WTC11 (cell line): ENCODE measurements at regions not wholly inside any gene's neighbourhood (a gene's known extent, or its start where the extent isn't known, plus 50 kb on each side); places are given as distances from the start of the nearest gene placed in this dataset.

Experiments
- ATF2 ChIP-seq: sonication (generic); formaldehyde crosslinking; IDR thresholded peaks from 2 replicates; pipeline ENCODE4 v1.8.1; 2022; ENCODE audit warnings: low read depth, missing genetic modification reagents, borderline replicate concordance
- NFYB ChIP-seq: sonication (generic); formaldehyde crosslinking; conservative IDR thresholded peaks from 2 replicates; pipeline ENCODE4 v1.8.0; 2022; ENCODE audit warnings: low read depth, missing genetic modification reagents
- NR1H2 ChIP-seq: sonication (generic); formaldehyde crosslinking; IDR thresholded peaks from 2 replicates; pipeline ENCODE4 v1.9.0; 2021; ENCODE audit warnings: mild to moderate bottlenecking, moderate library complexity, missing genetic modification reagents
- TCF7 ChIP-seq: sonication (generic); formaldehyde crosslinking; IDR thresholded peaks from 2 replicates; pipeline ENCODE4 v1.8.0; 2022; ENCODE audit warnings: mild to moderate bottlenecking, low read depth, missing genetic modification reagents, moderate library complexity
- ZMAT4 ChIP-seq: fragments of 250-450 bp; sonication (Bioruptor Pico); IDR thresholded peaks from 2 replicates; pipeline ENCODE4 v1.9.0; 2021; ENCODE audit warnings: mild to moderate bottlenecking
- ZNF232 ChIP-seq: sonication (generic); formaldehyde crosslinking; IDR thresholded peaks from 2 replicates; pipeline ENCODE4 v1.8.0; 2022; ENCODE audit warnings: mild to moderate bottlenecking, missing genetic modification reagents
- ZNF423 ChIP-seq: fragments of 250-450 bp; sonication (Bioruptor Pico); IDR thresholded peaks from 2 replicates; pipeline ENCODE4 v2.1.2; 2022; ENCODE audit warnings: mild to moderate bottlenecking, moderate library complexity
- ZNF425 ChIP-seq: fragments of 250-450 bp; sonication (Bioruptor Pico); conservative IDR thresholded peaks from 2 replicates; pipeline ENCODE4 v1.9.0; 2021; ENCODE audit warnings: mild to moderate bottlenecking
- TF ChIP-seq, protein P1 (sequence below): sonication (generic); formaldehyde crosslinking; IDR thresholded peaks from 2 replicates; pipeline ENCODE4 v1.8.1; 2022; ENCODE audit warnings: mild to moderate bottlenecking, moderate library complexity, missing genetic modification reagents
- TF ChIP-seq, protein P2 (sequence below): fragments of 200-600 bp; IDR thresholded peaks from 2 replicates; pipeline ENCODE4 v1.8.0; 2022; ENCODE audit warnings: antibody characterized with exemption
- TF ChIP-seq, protein P3 (sequence below): sonication (generic); formaldehyde crosslinking; IDR thresholded peaks from 2 replicates; pipeline ENCODE4 v1.8.0; 2022; ENCODE audit warnings: mild to moderate bottlenecking, missing genetic modification reagents
- TF ChIP-seq, protein P4 (sequence below): sonication (generic); formaldehyde crosslinking; IDR thresholded peaks from 2 replicates; pipeline ENCODE4 v1.8.1; 2023; ENCODE audit warnings: mild to moderate bottlenecking, missing genetic modification reagents, borderline replicate concordance

DNA sequence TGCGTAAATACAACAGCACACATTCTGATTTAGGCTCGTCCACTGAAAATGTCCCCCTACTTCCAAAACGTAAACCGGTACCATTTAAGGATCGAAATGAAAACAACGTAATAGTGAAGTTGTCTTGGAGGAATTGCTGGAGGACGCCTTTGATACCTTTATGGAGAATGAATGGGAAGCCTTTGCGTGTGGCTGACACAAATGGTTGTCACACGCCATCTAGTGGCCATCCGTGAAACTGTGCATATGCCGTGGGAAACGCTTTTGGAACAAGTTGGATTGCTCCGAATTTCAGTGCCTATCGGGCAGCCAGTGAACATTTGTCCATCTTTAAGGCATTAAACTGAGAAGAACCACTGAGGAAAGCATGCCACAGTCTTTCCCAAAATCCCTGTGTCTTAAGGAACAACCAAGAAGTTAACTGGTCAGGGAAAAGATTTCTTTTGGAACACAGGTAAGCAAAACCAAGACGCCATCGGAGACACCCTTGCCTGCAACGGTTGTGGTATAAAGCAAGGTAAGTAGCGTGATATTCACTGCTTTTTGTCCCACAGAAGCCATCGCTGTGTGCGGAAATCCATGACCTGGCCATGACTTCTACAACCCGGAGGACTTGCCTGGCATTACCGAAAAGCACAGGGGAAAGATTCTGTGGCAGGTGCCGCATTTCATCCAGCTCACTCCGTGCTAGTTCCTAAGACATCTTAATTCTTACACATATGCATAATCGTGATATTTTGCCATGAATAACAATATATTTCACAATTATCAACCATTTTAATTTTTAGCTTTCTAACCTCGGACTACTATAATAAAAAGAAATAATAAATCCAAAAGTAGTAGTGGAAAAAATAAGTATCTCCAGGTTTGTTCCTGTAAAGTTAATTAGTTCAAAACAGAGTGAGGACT is 100.6 kb downstream of the FAM204A start:
- TF ChIP-seq, protein P1, sequence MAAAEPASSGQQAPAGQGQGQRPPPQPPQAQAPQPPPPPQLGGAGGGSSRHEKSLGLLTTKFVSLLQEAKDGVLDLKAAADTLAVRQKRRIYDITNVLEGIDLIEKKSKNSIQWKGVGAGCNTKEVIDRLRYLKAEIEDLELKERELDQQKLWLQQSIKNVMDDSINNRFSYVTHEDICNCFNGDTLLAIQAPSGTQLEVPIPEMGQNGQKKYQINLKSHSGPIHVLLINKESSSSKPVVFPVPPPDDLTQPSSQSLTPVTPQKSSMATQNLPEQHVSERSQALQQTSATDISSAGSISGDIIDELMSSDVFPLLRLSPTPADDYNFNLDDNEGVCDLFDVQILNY (CRISPR knock-in tag), result no peak
- TF ChIP-seq, protein P2, sequence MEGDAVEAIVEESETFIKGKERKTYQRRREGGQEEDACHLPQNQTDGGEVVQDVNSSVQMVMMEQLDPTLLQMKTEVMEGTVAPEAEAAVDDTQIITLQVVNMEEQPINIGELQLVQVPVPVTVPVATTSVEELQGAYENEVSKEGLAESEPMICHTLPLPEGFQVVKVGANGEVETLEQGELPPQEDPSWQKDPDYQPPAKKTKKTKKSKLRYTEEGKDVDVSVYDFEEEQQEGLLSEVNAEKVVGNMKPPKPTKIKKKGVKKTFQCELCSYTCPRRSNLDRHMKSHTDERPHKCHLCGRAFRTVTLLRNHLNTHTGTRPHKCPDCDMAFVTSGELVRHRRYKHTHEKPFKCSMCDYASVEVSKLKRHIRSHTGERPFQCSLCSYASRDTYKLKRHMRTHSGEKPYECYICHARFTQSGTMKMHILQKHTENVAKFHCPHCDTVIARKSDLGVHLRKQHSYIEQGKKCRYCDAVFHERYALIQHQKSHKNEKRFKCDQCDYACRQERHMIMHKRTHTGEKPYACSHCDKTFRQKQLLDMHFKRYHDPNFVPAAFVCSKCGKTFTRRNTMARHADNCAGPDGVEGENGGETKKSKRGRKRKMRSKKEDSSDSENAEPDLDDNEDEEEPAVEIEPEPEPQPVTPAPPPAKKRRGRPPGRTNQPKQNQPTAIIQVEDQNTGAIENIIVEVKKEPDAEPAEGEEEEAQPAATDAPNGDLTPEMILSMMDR, result peak; percentile 90
- TF ChIP-seq ZNF425 (CRISPR knock-in tag) (no peak), ATF2 (no peak), ZNF423 (CRISPR knock-in tag) (no peak), NFYB (CRISPR knock-in tag) (no peak), TCF7 (no peak), ZMAT4 (CRISPR knock-in tag) (no peak), NR1H2 (CRISPR knock-in tag) (no peak), ZNF232 (CRISPR knock-in tag) (no peak)
- TF ChIP-seq, protein P3, sequence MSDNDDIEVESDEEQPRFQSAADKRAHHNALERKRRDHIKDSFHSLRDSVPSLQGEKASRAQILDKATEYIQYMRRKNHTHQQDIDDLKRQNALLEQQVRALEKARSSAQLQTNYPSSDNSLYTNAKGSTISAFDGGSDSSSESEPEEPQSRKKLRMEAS (CRISPR knock-in tag), result no peak
- TF ChIP-seq, protein P4, sequence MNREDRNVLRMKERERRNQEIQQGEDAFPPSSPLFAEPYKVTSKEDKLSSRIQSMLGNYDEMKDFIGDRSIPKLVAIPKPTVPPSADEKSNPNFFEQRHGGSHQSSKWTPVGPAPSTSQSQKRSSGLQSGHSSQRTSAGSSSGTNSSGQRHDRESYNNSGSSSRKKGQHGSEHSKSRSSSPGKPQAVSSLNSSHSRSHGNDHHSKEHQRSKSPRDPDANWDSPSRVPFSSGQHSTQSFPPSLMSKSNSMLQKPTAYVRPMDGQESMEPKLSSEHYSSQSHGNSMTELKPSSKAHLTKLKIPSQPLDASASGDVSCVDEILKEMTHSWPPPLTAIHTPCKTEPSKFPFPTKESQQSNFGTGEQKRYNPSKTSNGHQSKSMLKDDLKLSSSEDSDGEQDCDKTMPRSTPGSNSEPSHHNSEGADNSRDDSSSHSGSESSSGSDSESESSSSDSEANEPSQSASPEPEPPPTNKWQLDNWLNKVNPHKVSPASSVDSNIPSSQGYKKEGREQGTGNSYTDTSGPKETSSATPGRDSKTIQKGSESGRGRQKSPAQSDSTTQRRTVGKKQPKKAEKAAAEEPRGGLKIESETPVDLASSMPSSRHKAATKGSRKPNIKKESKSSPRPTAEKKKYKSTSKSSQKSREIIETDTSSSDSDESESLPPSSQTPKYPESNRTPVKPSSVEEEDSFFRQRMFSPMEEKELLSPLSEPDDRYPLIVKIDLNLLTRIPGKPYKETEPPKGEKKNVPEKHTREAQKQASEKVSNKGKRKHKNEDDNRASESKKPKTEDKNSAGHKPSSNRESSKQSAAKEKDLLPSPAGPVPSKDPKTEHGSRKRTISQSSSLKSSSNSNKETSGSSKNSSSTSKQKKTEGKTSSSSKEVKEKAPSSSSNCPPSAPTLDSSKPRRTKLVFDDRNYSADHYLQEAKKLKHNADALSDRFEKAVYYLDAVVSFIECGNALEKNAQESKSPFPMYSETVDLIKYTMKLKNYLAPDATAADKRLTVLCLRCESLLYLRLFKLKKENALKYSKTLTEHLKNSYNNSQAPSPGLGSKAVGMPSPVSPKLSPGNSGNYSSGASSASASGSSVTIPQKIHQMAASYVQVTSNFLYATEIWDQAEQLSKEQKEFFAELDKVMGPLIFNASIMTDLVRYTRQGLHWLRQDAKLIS (CRISPR knock-in tag), result no peak
